ENCODE measurements at regions not wholly inside any gene's neighbourhood (a gene's known extent, or its start where the extent isn't known, plus 50 kb on each side); places are given as distances from the start of the nearest gene placed in this dataset.

DNA sequence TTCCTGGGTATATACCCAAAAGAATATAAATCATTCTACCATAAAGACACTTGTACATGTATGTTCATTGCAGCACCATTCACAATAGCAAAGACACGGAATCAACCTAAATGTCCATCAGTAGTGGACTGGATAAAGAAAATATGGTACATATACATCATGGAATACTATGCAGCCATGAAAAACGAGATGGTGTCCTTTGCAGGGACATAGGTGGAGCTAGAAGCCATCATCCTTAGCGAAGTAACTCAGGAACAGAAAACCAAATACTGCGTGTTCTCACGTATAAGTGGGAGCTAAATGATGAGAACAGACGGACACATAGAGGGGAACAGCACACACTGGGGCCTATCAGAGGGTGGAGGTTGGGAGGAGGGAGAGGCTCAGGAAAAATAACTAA is 183.7 kb upstream of the CELF2 start:
- Histone ChIP-seq H3K4me1 (ENCODE audit: control insufficient read depth in 1 of 2, extremely low read depth in 1 of 2, insufficient read depth in 2 of 2, low read length in 2 of 2) (no peaks in the 10 kb centered on the region), H3K27ac (ENCODE audit: low read length) (no peak overlapping the region), H3K4me3 (ENCODE audit: control insufficient read depth in 1 of 2, extremely low read depth in 1 of 2, low read length in 1 of 2) (no peak overlapping the region), H3K36me3 (ENCODE audit: control insufficient read depth in 2 of 2, extremely low read depth in 1 of 2, insufficient read depth in 1 of 2, low read length in 1 of 2) (no peaks in the 10 kb centered on the region), H3K27me3 (replicated peaks in 1 of 2; ENCODE audit: control insufficient read depth in 2 of 2, extremely low read depth in 1 of 2, insufficient read depth in 2 of 2, low read length in 1 of 2) (no peaks in the 10 kb centered on the region), H3K9me3 (no peaks in the 10 kb centered on the region)
- WGBS (ENCODE audit: insufficient coverage) = 100% methylated on average over 3 of the region's 6 CpGs
- DNase-seq (no peak), ATAC-seq (replicated peaks in 1 of 4) (no peak)
- no peaks in the 10 kb centered on the region for H3K36me3 Mint-ChIP-seq
- no peak overlapping the region for H3K4me3 Mint-ChIP-seq
- peaks cover 10 to 13% of the 10 kb centered on the region in 2 donors for H3K27me3 Mint-ChIP-seq
- CTCF ChIA-PET = no interaction called here
- no peak overlapping the region for H3K27ac Mint-ChIP-seq
- H3K9me3 Mint-ChIP-seq = peaks cover 0 to 5% (median 4%) of the 10 kb centered on the region in 3 donors
- POLR2A ChIA-PET = no interaction called here
- no peaks in the 10 kb centered on the region for H3K4me1 Mint-ChIP-seq

DNA sequence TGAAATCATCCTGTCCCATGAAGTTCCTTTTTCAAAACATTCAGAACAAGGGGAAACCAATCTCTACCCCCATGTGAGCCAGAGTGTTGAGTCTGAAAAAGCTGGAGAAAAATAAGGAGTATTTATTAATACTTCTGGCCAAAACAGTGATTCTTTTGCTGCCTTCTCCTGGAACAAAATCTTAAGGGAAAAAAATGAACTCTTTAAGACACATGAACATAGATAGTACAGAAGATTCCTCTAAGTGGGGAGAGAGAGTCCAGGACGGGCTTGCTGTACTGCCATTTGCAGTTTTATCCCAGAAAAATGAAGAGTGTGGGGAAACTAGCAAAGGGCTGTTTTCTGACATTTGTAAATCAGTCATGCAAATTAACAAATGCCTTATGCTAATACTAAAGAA is 173.4 kb upstream of the CELF2 start:
- H3K9me3 Mint-ChIP-seq = peaks cover 4 to 16% (median 9%) of the 10 kb centered on the region in 3 donors
- WGBS (ENCODE audit: insufficient coverage) = no CpG with 5 or more reads among the region's 1 CpG
- no peak overlapping the region for H3K27ac Mint-ChIP-seq
- H3K27ac ChIP-seq (ENCODE audit: low read length) = no peak overlapping the region
- ATAC-seq (replicated peaks in 1 of 4) = no peak
- H3K4me1 ChIP-seq (ENCODE audit: control insufficient read depth in 1 of 2, extremely low read depth in 1 of 2, insufficient read depth in 2 of 2, low read length in 2 of 2) = peaks cover 0 to 4% of the 10 kb centered on the region in 2 experiments
- ChIA-PET POLR2A (interaction anchor here in 1 of 2 donors (0.6 kb wide), 1 partner anchor 46 kb away, joined by 3 read pairs; no protein-coding TSS in a partner anchor), CTCF (no interaction called here)
- H3K36me3 ChIP-seq (ENCODE audit: control insufficient read depth in 2 of 2, extremely low read depth in 1 of 2, insufficient read depth in 1 of 2, low read length in 1 of 2) = no peaks in the 10 kb centered on the region
- no peaks in the 10 kb centered on the region for H3K36me3 Mint-ChIP-seq
- H3K9me3 ChIP-seq = no peaks in the 10 kb centered on the region
- no peak overlapping the region for H3K4me3 Mint-ChIP-seq
- H3K27me3 ChIP-seq (replicated peaks in 1 of 2; ENCODE audit: control insufficient read depth in 2 of 2, extremely low read depth in 1 of 2, insufficient read depth in 2 of 2, low read length in 1 of 2) = no peaks in the 10 kb centered on the region
- no peak for DNase-seq
- H3K4me3 ChIP-seq (ENCODE audit: control insufficient read depth in 1 of 2, extremely low read depth in 1 of 2, low read length in 1 of 2) = no peak overlapping the region
- H3K27me3 Mint-ChIP-seq = peaks cover 26 to 28% of the 10 kb centered on the region in 2 donors
- peaks cover 0 to 2% (median 0%) of the 10 kb centered on the region in 3 donors for H3K4me1 Mint-ChIP-seq

- ChIA-PET POLR2A (no interaction called here), CTCF (interaction anchor here in 1 of 2 donors (0.6 kb wide), 1 partner anchor 40 kb away, joined by 3 read pairs; no protein-coding TSS in a partner anchor)
- H3K27me3 ChIP-seq (replicated peaks in 1 of 2; ENCODE audit: control insufficient read depth in 2 of 2, extremely low read depth in 1 of 2, insufficient read depth in 2 of 2, low read length in 1 of 2) = no peaks in the 10 kb centered on the region
- Mint-ChIP-seq H3K27me3 (peaks cover 27 to 32% of the 10 kb centered on the region in 2 donors), H3K4me3 (no peak overlapping the region), H3K36me3 (no peaks in the 10 kb centered on the region), H3K4me1 (peaks cover 0 to 2% (median 0%) of the 10 kb centered on the region in 3 donors), H3K27ac (no peak overlapping the region), H3K9me3 (peaks cover 0 to 7% (median 3%) of the 10 kb centered on the region in 3 donors)
- WGBS (ENCODE audit: insufficient coverage) = no CpG with 5 or more reads among the region's 2 CpGs
- H3K4me3 ChIP-seq (ENCODE audit: control insufficient read depth in 1 of 2, extremely low read depth in 1 of 2, low read length in 1 of 2) = no peak overlapping the region
- no peaks in the 10 kb centered on the region for H3K9me3 ChIP-seq
- no peaks in the 10 kb centered on the region for H3K36me3 ChIP-seq (ENCODE audit: control insufficient read depth in 2 of 2, extremely low read depth in 1 of 2, insufficient read depth in 1 of 2, low read length in 1 of 2)
- H3K4me1 ChIP-seq (ENCODE audit: control insufficient read depth in 1 of 2, extremely low read depth in 1 of 2, insufficient read depth in 2 of 2, low read length in 2 of 2) = peaks cover 0 to 4% of the 10 kb centered on the region in 2 experiments
- DNase-seq (no peak), ATAC-seq (replicated peaks in 1 of 4) (no peak)
- H3K27ac ChIP-seq (ENCODE audit: low read length) = no peak overlapping the region
Observed at GRCh38 chr10:10845185-10845584, 172.5 kb upstream of the CELF2 start.

DNA sequence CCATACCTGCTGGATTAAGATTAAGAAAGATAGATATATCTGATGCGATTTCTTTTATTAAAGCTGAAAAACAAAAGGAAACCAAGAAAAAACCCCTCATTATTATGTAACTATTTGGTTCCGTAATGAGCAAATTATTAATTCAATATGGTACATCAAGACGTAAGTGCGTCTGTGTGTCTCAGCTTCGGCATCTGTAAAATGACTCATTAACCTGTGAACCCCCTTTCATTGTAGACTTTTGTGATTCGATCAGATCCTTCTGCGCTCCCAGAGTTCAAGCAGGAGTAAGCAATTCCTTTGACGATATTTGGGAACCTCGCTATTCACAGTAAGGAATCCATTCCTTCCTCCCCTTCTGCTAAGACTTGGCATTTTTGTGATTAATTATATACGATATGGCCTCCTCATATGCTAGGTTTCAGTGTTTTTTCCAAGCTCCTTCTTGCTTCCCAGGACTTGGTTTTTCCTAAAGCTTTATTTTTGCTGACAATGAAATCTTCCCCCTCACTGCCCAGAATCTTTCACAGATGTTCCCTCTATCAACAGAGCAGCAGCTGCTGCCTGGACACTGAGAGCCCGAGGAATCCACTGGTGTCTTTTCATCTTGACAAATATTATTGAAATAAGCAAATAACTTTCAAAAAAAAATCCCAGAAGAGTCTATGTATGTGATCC is 171.7 kb upstream of the CELF2 start:
- H3K9me3 ChIP-seq = no peaks in the 10 kb centered on the region
- ChIA-PET CTCF (interaction anchor here in 1 of 2 donors (0.6 kb wide), 1 partner anchor 40 kb away, joined by 3 read pairs; no protein-coding TSS in a partner anchor), POLR2A (no interaction called here)
- H3K27ac ChIP-seq (ENCODE audit: low read length) = no peak overlapping the region
- peaks cover 0 to 4% of the 10 kb centered on the region in 2 experiments for H3K4me1 ChIP-seq (ENCODE audit: control insufficient read depth in 1 of 2, extremely low read depth in 1 of 2, insufficient read depth in 2 of 2, low read length in 2 of 2)
- Mint-ChIP-seq H3K27ac (no peak overlapping the region), H3K36me3 (no peaks in the 10 kb centered on the region), H3K27me3 (peaks cover 31 to 37% of the 10 kb centered on the region in 2 donors), H3K4me1 (peaks cover 0 to 2% (median 0%) of the 10 kb centered on the region in 3 donors), H3K4me3 (no peak overlapping the region), H3K9me3 (no peaks in the 10 kb centered on the region)
- no peaks in the 10 kb centered on the region for H3K36me3 ChIP-seq (ENCODE audit: control insufficient read depth in 2 of 2, extremely low read depth in 1 of 2, insufficient read depth in 1 of 2, low read length in 1 of 2)
- no peak for DNase-seq
- no peak for ATAC-seq (replicated peaks in 1 of 4)
- H3K27me3 ChIP-seq (replicated peaks in 1 of 2; ENCODE audit: control insufficient read depth in 2 of 2, extremely low read depth in 1 of 2, insufficient read depth in 2 of 2, low read length in 1 of 2) = no peaks in the 10 kb centered on the region
- WGBS (ENCODE audit: insufficient coverage) = 88% methylated on average over 7 of the region's 11 CpGs
- no peak overlapping the region for H3K4me3 ChIP-seq (ENCODE audit: control insufficient read depth in 1 of 2, extremely low read depth in 1 of 2, low read length in 1 of 2)

DNA sequence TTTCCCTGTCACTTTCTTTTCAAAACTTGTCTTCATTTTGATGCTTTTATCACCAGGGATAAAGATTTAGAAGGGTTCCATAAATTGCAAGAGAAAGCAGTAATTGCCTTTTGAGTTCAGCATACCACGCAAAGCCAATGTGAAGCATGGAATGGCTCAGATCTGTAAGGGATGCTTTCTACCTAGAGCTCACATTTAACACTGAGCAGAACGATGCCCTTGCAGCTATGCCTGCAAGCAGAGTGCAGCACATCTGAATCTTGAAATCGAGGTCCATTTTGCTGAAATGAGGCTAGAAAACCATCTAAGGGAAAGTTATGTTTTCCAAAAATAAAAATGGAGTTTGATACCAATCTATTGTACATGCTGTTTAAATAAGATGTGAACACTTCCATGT is 171.2 kb upstream of the CELF2 start:
- Mint-ChIP-seq H3K36me3 (no peaks in the 10 kb centered on the region), H3K27ac (no peak overlapping the region), H3K27me3 (peaks cover 36 to 43% of the 10 kb centered on the region in 2 donors), H3K4me3 (no peak overlapping the region), H3K4me1 (peaks cover 0 to 2% (median 0%) of the 10 kb centered on the region in 3 donors), H3K9me3 (no peaks in the 10 kb centered on the region)
- no peaks in the 10 kb centered on the region for H3K9me3 ChIP-seq
- ChIA-PET CTCF (no interaction called here), POLR2A (no interaction called here)
- H3K27me3 ChIP-seq (replicated peaks in 1 of 2; ENCODE audit: control insufficient read depth in 2 of 2, extremely low read depth in 1 of 2, insufficient read depth in 2 of 2, low read length in 1 of 2) = no peaks in the 10 kb centered on the region
- peaks cover 0 to 4% of the 10 kb centered on the region in 2 experiments for H3K4me1 ChIP-seq (ENCODE audit: control insufficient read depth in 1 of 2, extremely low read depth in 1 of 2, insufficient read depth in 2 of 2, low read length in 2 of 2)
- WGBS (ENCODE audit: insufficient coverage) = 100% methylated on average over 1 of the region's 3 CpGs
- DNase-seq (no peak), ATAC-seq (replicated peaks in 1 of 4) (no peak)
- H3K27ac ChIP-seq (ENCODE audit: low read length) = no peak overlapping the region
- no peaks in the 10 kb centered on the region for H3K36me3 ChIP-seq (ENCODE audit: control insufficient read depth in 2 of 2, extremely low read depth in 1 of 2, insufficient read depth in 1 of 2, low read length in 1 of 2)
- H3K4me3 ChIP-seq (ENCODE audit: control insufficient read depth in 1 of 2, extremely low read depth in 1 of 2, low read length in 1 of 2) = no peak overlapping the region

DNA sequence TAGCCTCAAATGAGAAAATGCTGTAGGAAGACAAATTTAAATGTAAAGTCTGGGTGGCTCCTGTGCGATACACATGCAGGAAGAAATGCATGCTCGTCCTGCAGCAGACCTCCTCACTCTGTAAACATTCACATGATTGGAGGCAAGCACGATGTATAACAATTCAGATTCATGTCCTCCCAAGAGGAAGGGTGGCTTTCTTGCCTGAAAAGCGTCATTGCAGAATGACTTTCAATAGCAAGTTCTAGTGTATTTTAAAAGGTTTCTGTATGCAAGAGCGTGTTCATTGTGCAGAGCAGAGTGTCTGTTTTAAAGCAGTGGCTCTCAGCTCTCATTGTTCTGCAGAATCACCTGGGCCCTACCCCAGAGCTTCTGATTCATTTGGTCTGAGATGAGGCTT is 170.3 kb upstream of the CELF2 start:
- no peak overlapping the region for H3K4me3 ChIP-seq (ENCODE audit: control insufficient read depth in 1 of 2, extremely low read depth in 1 of 2, low read length in 1 of 2)
- Mint-ChIP-seq H3K36me3 (no peaks in the 10 kb centered on the region), H3K27me3 (peaks cover 39 to 49% of the 10 kb centered on the region in 2 donors), H3K9me3 (no peaks in the 10 kb centered on the region), H3K27ac (no peak overlapping the region), H3K4me1 (peaks cover 0 to 2% (median 0%) of the 10 kb centered on the region in 3 donors), H3K4me3 (no peak overlapping the region)
- DNase-seq = no peak
- H3K9me3 ChIP-seq = no peaks in the 10 kb centered on the region
- peaks cover 0 to 4% of the 10 kb centered on the region in 2 experiments for H3K4me1 ChIP-seq (ENCODE audit: control insufficient read depth in 1 of 2, extremely low read depth in 1 of 2, insufficient read depth in 2 of 2, low read length in 2 of 2)
- ChIA-PET POLR2A (no interaction called here), CTCF (no interaction called here)
- no peak for ATAC-seq (replicated peaks in 1 of 4)
- no peaks in the 10 kb centered on the region for H3K36me3 ChIP-seq (ENCODE audit: control insufficient read depth in 2 of 2, extremely low read depth in 1 of 2, insufficient read depth in 1 of 2, low read length in 1 of 2)
- WGBS (ENCODE audit: insufficient coverage) = 67% methylated on average over 3 of the region's 5 CpGs
- no peaks in the 10 kb centered on the region for H3K27me3 ChIP-seq (replicated peaks in 1 of 2; ENCODE audit: control insufficient read depth in 2 of 2, extremely low read depth in 1 of 2, insufficient read depth in 2 of 2, low read length in 1 of 2)
- H3K27ac ChIP-seq (ENCODE audit: low read length) = no peak overlapping the region
